Coronary artery (tissue), 2 donors: ENCODE measurements at regions not wholly inside any gene's neighbourhood (a gene's known extent, or its start where the extent isn't known, plus 50 kb on each side); places are given as distances from the start of the nearest gene placed in this dataset.

Source experiments
- DNase-seq: peaks from one replicate; pipeline ENCODE4 v3.0.0-alpha.2; 2017; ENCODE audit warnings: low spot score
- H3K27ac ChIP-seq, 2 donors: fragments of 200-600 bp; sonication (generic); one replicate each; pipeline ENCODE4 v1.5.1; 2016 to 2019
- H3K4me3 ChIP-seq: fragments of 200-600 bp; sonication (generic); 2 replicates; pipeline ENCODE4 v1.5.1; 2016; ENCODE audit warnings: mild to moderate bottlenecking, moderate library complexity
- TF ChIP-seq, protein P1 (sequence below): fragments of 200-600 bp; sonication (generic); IDR thresholded peaks from one replicate; pipeline ENCODE4 v1.5.1; 2019; ENCODE audit warnings: antibody characterized with exemption

DNA sequence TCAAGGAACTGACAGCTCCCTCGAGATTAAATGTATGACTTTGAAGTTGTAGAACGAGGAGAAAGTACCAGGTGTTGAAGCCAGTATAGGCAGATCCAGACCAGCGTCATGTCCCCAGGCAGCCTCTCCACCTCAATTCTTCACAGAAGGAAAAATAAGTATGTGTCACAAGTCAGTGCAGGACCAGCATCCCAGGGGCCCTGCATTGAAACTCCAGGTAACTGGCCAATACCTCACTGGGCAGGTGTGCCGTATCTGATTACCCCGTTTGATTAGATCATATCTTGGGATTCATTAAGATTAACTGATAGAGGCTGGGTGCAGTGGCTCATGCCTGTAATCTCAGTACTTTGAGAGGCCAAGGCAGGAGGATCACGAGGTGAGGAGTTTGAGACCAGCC, 466.7 kb upstream of the B3GAT1 start:
- TF ChIP-seq, protein P1, sequence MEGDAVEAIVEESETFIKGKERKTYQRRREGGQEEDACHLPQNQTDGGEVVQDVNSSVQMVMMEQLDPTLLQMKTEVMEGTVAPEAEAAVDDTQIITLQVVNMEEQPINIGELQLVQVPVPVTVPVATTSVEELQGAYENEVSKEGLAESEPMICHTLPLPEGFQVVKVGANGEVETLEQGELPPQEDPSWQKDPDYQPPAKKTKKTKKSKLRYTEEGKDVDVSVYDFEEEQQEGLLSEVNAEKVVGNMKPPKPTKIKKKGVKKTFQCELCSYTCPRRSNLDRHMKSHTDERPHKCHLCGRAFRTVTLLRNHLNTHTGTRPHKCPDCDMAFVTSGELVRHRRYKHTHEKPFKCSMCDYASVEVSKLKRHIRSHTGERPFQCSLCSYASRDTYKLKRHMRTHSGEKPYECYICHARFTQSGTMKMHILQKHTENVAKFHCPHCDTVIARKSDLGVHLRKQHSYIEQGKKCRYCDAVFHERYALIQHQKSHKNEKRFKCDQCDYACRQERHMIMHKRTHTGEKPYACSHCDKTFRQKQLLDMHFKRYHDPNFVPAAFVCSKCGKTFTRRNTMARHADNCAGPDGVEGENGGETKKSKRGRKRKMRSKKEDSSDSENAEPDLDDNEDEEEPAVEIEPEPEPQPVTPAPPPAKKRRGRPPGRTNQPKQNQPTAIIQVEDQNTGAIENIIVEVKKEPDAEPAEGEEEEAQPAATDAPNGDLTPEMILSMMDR = no peak
- peak; percentile 35 for DNase-seq
- no peak overlapping the region for H3K27ac ChIP-seq
- H3K4me3 ChIP-seq = no peak overlapping the region

DNA sequence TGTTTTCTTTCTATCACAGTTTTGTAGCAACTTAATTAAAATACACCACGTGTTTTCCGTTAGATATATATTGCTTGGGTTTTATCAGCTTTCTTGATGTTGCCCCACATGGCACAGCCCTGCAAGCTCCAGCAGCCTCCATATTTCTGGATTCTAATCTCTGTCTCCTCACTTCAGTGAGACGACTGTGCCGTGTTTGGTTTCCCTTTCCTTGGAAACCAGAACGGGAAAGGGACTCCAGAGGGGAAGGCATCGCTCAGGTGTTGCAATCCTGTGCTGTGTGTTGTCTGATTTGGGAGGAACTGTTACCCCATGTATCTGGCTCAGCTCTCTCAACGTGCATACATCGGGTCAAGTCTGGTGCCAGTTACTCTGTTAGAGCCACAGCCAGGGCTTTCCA, 464.2 kb upstream of the B3GAT1 start:
- TF ChIP-seq, protein P1 = no peak
- Histone ChIP-seq H3K27ac (no peak overlapping the region), H3K4me3 (no peak overlapping the region)
- peak; percentile 8 for DNase-seq

DNA sequence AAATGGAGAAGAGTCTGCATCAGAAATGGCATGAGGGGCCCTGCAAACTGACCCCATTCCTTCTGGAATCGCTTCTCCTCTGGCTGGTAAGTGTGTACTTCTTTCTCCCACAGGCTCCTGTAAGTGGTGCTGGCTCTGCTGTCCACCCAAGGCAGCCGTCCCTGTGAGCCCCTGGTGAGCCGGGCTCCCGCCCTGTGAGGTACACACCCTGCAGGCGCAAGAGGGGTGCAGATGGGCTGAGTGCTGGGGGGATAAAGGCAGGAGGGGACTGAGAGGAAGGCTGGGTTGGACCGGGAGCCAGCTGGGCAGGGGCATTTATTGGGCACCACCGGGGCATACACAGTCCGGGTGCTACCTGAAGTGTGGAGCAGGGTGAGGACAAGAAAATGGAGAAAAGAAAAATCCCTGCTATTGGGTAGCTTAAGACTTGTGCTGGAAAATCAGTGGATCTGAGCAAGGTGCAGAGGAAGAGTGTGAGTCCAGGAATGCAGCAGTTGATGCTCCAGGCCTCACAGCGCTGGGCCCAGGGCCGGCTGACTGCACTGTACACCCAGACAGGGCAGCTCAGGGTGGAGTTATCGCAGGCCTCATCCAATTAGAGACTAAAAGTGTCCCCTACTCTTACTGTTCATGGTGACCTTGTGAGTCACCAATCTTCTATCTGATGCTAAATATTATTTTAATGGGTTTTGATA, 455.1 kb upstream of the B3GAT1 start:
- TF ChIP-seq, protein P1 = no peak
- H3K27ac ChIP-seq = no peak overlapping the region
- no peak overlapping the region for H3K4me3 ChIP-seq
- peak; percentile 50 for DNase-seq

DNA sequence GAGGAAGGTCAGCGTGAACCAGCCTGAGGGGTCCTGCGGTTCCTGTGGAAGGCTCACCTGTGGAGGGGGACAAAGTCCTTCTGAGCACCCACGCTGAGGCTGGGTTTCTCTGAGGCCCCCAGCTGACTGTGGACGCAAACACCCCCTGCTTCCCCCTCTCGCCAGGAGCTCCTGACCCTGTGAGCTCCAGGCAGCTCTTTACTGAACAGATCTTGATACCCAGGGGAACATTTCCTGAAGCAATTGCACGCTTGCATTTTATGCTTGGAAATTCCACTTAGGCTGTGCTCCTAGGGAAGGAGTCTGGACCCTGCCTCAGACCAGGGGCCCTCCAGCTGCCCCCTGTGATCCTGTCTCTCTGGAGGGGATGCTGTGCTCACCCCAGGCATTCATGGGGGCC, 454.2 kb upstream of the B3GAT1 start:
- Histone ChIP-seq H3K4me3 (no peak overlapping the region), H3K27ac (no peak overlapping the region)
- DNase-seq = peak; percentile 56
- TF ChIP-seq, protein P1 = no peak

DNA sequence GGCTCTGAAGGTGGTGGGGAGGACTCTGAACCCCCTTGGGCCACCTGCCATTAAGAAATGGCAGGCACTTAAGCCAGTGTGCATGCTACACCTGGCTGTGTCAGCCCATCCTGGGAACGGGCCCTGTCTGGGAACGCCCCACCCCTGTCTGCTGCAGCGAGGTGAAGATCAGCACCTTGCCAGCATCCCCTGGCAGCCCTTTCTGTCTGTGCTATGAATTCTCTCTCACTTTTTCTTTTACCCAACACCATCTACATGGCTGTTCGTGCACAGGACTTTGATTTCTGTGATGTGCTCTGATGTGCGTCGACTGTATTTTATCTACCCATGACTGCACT, 452.9 kb upstream of the B3GAT1 start:
- DNase-seq = peak; percentile 67
- TF ChIP-seq, protein P1 = no peak
- H3K4me3 ChIP-seq = no peak overlapping the region

DNA sequence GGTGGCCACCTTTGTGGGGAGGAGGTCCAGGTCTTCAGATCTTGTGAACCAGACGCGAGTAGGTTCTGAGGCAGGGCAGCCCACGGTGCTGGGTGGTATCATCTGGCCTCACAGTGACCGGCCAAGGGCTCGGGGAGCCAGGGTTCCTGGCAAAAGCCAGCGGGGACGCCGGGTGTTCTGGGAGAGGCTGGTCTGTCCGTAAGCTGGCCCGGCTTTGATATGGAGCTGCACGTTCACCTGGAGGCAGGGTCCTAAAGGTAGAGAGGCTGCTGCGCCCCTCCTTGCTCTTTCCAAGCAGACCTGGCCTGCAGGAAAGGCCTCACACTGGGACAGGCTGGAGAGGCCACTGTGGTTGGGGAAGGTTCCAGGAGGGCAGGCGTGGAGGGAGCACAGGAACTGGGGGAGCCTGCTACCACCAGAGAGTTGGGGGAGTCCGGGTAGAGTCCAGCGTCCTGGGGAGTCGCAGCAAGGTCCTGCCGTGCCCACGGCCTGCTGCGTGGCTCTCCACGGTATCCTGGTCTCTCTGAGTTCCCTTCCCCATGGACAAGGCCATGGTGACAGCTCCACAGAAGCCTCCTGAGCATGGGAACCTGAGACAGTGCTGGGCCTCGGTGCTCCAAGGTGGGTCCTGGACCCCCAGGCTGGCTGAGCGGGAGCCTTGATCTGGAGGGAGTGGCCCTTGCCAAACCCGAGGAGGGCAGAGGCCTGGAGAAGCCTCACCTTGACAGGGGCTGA, 452.4 kb upstream of the B3GAT1 start:
- Histone ChIP-seq H3K27ac (no peak overlapping the region), H3K4me3 (no peak overlapping the region)
- DNase-seq = peak; percentile 71
- TF ChIP-seq, protein P1 = no peak

More for the DNA sequence above, 452.9 kb upstream of the B3GAT1 start:
- no peak overlapping the region for H3K27ac ChIP-seq

DNA sequence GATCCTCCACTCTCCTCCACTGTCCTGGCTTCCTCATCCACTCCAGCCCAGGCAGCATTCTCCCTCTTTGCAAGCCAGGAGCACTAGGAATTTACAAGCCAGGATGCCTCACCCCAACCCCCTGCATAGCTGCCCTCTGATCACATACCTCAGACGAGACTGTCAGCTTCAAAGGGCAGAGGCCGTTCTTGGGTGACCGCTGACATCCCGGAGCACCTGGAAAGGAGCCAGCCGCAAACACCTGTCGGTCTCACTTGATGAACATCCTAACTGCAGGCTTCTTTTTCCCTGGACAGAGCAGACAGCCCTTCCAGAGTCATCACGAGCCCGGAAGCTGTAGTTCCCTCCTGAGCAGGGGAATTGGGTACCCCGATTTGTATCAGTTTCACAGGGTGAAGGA, 451.3 kb upstream of the B3GAT1 start:
- peak; percentile 19 for DNase-seq
- TF ChIP-seq, protein P1 = no peak
- Histone ChIP-seq H3K4me3 (no peak overlapping the region), H3K27ac (no peak overlapping the region)
